Chondrocyte (in vitro differentiated cells): ENCODE measurements at regions not wholly inside any gene's neighbourhood (a gene's known extent, or its start where the extent isn't known, plus 50 kb on each side); places are given as distances from the start of the nearest gene placed in this dataset.
A peak's percentile ranks its signal among the peaks of the same experiment; 100 is the strongest.

Experiments
- DNase-seq: peaks from one replicate; pipeline ENCODE4 v3.0.0; 2021; ENCODE audit warnings: mixed read lengths, low spot score
- H3K27ac Mint-ChIP-seq: one replicate; pipeline ENCODE4 v1.8.0; 2021; ENCODE audit warnings: mild to moderate bottlenecking, moderate library complexity, mixed read lengths; ENCODE audit not compliant: unreplicated experiment
- H3K27me3 Mint-ChIP-seq: 2 replicates; pipeline ENCODE4 v1.8.0; 2021; ENCODE audit warnings: low read depth, mixed read lengths
- H3K36me3 Mint-ChIP-seq: 2 replicates; pipeline ENCODE4 v1.8.0; 2021; ENCODE audit warnings: low read depth, mixed read lengths
- H3K4me1 Mint-ChIP-seq: 2 replicates; pipeline ENCODE4 v1.8.0; 2021; ENCODE audit warnings: low read depth, mild to moderate bottlenecking, mixed read lengths
- H3K4me3 Mint-ChIP-seq: one replicate; pipeline ENCODE4 v1.8.0; 2021; ENCODE audit warnings: mild to moderate bottlenecking, moderate library complexity, mixed read lengths; ENCODE audit not compliant: unreplicated experiment
- H3K9me3 Mint-ChIP-seq: 2 replicates; pipeline ENCODE4 v1.8.0; 2021; ENCODE audit warnings: low read depth, mixed read lengths
- CTCF ChIP-seq: fragments of 200-600 bp; sonication (generic); IDR thresholded peaks from 2 replicates; pipeline ENCODE4 v1.5.0; 2021; ENCODE audit warnings: antibody characterized with exemption, mild to moderate bottlenecking, moderate library complexity

GRCh38 chr2:9778471-9779316 is 64.6 kb upstream of the TAF1B start:
- Mint-ChIP-seq H3K9me3 (no peaks in the 10 kb centered on the region), H3K36me3 (peaks cover 1% of the 10 kb centered on the region), H3K27me3 (peaks cover 1% of the 10 kb centered on the region), H3K27ac (no peak overlapping the region), H3K4me3 (no peak overlapping the region), H3K4me1 (no peaks in the 10 kb centered on the region)
- TF ChIP-seq CTCF, result no peak
- peak; percentile 46 for DNase-seq

GRCh38 chr2:9779596-9780264 is 63.5 kb upstream of the TAF1B start:
- Mint-ChIP-seq H3K9me3 (no peaks in the 10 kb centered on the region), H3K4me3 (no peak overlapping the region), H3K36me3 (peaks cover 1% of the 10 kb centered on the region), H3K27ac (no peak overlapping the region), H3K27me3 (peaks cover 1% of the 10 kb centered on the region), H3K4me1 (no peaks in the 10 kb centered on the region)
- DNase-seq, result no peak
- no peak for TF ChIP-seq CTCF

- H3K4me1 Mint-ChIP-seq, result no peaks in the 10 kb centered on the region
- no peak overlapping the region for H3K27ac Mint-ChIP-seq
- no peak overlapping the region for H3K4me3 Mint-ChIP-seq
- DNase-seq, result no peak
- peaks cover 1% of the 10 kb centered on the region for H3K36me3 Mint-ChIP-seq
- no peaks in the 10 kb centered on the region for H3K9me3 Mint-ChIP-seq
- H3K27me3 Mint-ChIP-seq, result peaks cover 1% of the 10 kb centered on the region
- TF ChIP-seq CTCF, result no peak
These were observed 62.7 kb upstream of the TAF1B start for GRCh38 chr2:9780368-9781130.

GRCh38 chr2:9781252-9781651 is 62.0 kb upstream of the TAF1B start:
- Mint-ChIP-seq H3K4me1 (no peaks in the 10 kb centered on the region), H3K9me3 (no peaks in the 10 kb centered on the region), H3K27me3 (peaks cover 1% of the 10 kb centered on the region), H3K36me3 (peaks cover 1% of the 10 kb centered on the region), H3K27ac (no peak overlapping the region), H3K4me3 (no peak overlapping the region)
- TF ChIP-seq CTCF, result no peak
- no peak for DNase-seq

- Mint-ChIP-seq H3K27me3 (peaks cover 1% of the 10 kb centered on the region), H3K36me3 (peaks cover 1% of the 10 kb centered on the region), H3K27ac (no peak overlapping the region), H3K4me1 (no peaks in the 10 kb centered on the region), H3K4me3 (no peak overlapping the region), H3K9me3 (no peaks in the 10 kb centered on the region)
- TF ChIP-seq CTCF, result peak; percentile 48
- no peak for DNase-seq
These were observed 61.0 kb upstream of the TAF1B start for GRCh38 chr2:9782197-9782719.
